Endometrium (tissue), 2 donors: ENCODE measurements at regions not wholly inside any gene's neighbourhood (a gene's known extent, or its start where the extent isn't known, plus 50 kb on each side); places are given as distances from the start of the nearest gene placed in this dataset.

Experiments used
- FAIRE-seq: peaks from 2 replicates; lab custom pipeline; 2012; peaks lifted over from hg19 to GRCh38; lab: Jason Lieb, UNC
- donor health status: control.
- donor health status: control.

DNA sequence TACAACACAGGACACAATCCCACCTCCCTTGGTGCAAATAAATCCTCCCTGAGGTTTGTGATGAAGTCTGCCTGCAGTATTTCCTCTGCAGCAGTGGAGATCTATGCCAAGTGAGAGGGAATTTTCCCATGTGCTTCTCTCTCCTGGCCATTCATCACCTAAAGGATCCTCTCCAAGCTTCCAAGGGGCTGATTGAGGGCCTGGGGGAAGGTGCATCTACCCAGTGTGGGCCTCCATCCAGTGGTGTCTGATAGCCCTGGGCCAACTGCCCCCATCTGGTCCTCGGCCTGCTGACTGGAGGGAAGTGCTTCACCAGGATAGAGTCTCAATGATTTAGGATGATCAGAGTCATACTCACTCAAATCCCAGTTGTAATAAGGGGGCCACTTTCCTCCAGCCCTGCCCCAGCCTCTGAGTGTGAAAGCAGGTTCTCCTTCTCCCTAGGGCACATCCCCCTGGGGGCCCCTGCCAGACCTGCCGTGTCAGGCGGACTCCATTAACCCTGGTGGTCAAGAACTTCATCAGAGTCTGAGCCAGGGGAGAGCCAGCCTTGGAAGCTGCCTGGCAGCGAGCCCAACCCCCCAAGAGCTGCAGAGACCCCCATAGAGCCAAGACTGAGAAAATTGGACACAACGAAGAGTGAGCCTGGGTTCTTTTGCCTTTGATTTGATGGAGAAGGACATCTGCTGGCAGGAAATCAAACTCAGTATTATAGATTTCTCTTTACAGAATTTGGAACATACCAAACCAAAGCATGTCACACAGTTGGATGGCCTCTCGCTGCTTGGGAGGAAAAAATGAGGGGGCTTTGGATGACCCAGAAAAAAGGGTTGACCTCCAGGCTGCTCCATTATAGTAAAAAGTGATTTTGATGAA is 509.6 kb downstream of the CMPK2 start:
- no peak for FAIRE-seq

DNA sequence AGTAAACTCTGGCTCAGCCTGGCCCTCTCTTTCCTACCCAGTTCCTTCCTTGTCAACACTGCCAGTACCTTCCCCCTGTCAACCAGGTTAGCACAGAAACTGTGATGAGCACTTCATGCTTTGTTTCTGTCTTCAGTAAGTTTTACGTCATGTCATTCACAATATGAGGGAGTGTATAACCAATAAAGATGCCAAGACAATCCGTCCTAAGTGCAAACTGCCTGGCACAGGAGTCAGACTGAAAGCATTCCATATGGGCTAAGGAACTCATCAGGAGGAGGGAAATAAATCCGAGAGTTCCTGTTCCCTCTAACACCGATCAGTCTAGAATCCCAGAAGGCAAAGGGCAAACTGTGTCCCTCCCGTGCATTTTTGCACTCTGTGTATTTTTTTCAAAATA is 507.2 kb downstream of the CMPK2 start:
- FAIRE-seq = no peak

DNA sequence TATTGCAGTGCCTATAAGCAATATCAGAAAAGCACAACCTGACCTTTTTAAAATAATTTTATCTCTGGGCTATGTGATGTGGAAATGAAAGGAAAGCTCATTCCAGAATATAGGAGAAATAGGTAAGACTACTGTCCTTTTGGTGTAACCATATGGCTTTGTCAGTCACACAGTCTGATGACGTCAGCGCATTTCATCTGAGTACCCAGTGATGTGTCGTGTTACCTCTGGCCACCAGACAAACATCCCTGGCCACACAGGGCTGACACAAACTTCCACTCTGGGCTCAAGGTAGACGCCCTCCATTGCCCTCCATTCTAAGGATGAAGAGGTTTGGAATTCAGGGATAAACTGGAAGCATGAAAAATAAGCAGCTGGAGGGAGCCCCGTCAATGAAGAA is 506.7 kb downstream of the CMPK2 start:
- FAIRE-seq = no peak

DNA sequence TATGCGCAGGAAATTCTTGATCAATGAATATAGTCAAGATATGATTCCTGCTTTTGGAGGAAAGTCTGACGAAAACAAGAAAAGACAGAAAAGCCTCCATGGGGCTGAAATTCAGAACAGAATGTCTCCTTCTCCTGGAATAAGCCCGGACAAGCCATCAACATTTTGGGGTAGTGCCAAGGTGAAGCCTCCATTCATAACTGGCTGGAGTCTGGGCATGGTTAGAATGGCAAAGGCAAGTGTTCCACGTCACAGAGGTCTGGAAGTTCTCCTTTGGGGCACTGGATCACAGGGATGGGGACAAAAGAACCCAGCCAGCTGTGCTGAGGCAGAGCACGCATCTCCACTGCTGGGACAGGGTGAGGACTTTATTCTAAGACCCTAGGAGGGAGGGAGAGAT is 505.7 kb downstream of the CMPK2 start:
- FAIRE-seq = no peak

DNA sequence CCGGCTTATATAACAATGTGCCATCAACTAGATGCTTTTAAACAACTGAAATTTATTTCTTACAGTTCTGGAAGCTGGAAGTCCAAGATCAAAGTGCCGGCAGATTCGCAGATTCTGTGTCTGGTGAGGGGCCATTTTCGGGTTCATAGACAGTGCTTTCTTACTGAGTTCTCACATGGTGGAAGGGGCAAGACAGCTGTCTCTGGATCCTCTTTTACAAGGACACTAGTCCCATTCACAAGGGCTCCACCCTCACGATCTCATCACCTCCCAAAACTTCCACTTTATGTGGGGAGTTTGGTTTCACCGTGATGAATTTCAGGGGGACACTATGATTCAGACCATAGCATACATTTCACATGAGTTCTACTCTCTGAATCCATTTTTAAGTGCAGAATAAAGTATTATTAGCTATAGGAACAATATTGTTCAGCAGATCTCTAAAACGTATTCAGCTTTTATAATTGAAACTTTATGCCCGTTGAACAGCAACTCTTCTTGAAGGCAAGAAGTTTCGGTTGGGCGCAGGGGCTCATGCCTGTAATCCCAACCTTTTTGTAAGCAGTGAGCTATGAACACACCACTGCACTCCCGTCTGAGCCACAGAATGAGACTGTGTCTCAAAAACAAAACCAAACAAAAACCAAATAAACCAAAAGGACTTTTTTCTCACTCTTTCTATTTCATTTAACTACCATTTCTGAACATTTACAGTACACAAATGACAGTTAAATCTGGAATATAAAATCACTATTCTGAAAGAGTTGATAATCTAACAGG is 502.8 kb downstream of the CMPK2 start:
- no peak for FAIRE-seq

DNA sequence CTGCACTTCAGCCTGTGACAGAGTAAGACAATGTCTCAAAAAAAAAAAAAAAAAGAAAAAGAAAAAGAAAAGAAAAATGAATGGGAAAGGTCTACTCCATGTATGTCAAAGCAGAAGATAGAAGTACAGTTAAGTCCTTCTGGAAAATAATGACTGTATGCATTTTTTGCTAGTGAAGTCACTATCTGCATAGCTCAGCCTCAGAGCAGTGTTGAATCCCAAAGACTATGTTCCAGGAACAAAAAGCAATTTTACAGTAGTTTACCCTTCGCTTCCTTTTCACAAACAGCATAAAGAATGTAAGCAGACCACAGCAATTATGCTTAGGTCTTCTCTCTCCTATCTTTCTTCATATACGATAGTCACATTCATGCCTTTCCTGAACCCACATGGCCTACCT is 497.4 kb downstream of the CMPK2 start:
- FAIRE-seq = no peak

DNA sequence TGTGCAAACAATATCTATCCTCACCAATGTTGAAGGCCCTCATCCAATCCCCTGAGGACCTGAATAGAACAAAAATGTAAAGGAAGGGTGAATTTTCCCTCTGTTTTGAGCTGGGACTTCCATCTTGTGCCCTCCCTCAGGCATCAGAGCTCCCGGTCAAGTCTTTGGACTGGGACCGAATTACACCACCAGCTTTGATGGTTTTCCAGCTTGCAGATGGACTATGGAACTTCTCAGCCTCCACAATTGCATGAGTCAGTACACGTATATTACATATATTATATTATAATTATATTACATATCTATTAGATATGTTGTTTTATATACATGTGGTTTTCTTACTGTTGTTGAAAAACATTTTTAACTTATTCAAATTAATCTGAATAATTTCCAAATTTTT is 496.4 kb downstream of the CMPK2 start:
- no peak for FAIRE-seq

DNA sequence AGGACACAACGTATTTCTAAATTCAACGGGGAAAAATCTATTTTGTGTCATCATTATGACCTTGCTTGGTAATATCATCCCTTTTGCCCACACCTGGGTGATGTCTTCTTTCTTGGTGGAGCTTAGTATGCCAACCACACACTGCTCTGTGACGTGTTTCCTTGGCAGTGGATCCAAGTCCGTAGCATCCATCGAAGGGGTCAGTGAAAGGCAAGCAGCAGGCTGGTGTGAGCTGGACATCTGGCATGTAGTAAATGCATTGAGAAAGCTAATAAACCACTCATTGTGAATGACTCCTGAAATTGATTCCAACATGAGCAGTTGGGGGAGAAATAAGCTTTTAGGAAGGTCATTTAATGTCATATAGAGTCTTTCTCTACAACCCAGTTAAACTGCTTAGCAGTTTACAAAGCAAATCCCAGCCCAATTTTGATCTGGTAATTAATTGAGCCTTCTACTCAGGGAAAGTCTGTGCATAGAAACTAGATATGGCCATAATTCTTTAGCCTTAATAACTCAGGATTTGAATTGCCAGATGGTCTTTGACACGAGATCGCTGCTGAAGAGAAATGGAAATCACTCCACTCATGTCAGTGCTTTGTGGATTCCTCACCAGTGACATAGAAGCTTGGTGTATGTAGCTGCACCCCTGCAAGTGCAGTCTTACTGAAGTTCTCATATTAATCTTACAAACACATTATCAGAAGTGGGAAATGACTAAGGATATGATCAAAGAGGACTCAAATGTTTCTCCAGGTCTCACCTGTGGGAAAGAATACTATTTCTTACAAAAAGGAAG is 494.8 kb downstream of the CMPK2 start:
- no peak for FAIRE-seq

DNA sequence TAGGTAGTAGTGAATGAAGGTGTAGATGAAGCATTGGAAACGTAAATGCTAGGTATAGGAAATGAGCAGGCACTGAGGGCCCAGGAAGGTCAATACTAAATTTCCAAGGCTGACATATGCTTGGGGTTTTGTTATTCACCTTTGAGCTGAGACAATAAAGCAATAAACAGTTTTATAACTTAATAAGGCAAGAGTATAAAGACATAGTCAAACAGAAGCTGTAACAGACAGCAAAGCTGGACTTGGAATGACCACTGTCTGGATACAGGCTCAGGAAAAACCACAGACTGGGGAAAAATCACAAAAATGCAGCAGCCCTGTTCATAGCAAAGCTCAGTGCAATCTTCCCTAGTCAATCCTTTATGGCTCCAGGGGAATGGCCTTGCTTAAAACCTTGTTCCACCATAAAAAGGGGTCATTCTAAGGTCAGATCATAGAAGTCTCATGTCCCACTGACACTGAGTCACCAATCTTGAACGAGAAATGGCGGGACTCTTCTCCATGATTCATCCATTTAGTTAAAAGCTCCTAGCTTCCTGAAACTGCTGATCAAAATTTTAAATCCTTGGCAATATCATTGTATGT is 493.3 kb downstream of the CMPK2 start:
- FAIRE-seq = no peak

DNA sequence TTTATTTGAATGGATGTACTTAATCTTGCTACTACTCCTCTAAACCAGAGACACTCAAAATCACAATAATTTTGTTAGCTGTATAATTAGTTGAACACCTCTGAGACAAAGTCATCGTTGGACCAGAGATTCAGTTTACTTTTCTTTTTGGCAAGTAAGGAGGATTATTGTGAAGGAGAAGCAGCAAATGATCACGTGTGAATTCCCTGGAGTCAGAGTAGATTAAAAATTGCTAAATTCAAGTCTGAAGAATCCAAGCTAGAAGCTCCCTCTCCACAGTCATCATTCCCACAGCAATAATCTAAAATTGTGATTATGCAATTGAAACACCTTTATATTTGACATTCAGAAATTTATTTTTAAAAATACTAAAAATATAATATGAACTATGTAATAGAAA is 484.4 kb downstream of the CMPK2 start:
- FAIRE-seq = no peak

DNA sequence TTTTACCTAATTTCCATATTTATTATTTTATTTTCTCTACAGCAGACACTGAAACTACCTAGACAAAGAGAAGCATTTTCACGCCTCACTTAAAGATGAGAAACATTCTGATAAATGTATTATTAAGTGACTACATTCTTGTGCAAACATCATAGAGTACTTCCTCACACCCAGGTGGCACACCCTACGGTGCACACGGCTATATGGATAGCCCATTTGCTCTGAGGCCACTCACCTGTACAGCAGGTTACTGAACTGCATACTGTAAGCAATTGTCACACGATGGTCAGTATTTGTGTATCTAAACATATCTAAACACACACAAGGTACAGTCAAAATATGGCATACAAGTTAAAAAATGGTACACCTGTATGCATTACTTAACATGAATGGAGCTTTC is 481.4 kb downstream of the CMPK2 start:
- no peak for FAIRE-seq

DNA sequence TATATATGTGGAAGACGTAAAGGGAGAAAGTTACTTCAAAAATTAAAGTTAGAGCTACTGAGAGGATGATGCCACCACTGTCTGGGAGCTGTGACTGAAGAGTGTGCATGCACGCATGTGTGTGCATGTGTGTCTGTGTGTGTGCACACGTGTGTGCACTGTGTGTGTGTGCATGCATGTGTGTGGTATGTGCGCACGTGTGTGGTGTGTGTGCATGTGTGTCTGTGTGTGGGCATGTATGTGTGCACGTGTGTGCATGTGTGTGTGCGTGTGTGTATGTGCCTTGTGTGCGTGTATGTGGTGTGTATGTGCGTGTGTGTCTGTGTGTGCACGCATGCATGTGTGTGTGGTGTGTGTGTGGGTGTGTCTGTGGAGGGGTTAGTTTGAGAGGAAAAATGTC is 473.4 kb downstream of the CMPK2 start:
- no peak for FAIRE-seq

DNA sequence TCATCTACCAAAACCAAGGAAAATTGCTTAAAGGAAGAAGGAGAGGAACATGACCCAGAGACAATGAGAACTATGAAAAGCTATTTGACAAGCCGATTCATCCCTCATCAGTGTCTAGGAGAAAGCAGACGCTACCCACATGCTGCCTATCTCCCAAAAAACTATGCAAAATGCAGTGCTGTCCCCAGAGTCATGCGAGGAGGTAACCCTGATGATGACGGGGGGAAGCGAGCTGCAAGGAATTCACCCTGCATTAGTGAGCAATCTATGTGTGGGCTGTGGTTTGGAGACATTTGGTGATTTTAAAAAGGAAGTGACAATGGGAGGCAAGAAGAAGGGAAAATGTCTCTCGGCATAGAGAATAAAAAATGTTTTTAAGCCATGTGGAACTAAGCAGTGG is 472.7 kb downstream of the CMPK2 start:
- FAIRE-seq = no peak

DNA sequence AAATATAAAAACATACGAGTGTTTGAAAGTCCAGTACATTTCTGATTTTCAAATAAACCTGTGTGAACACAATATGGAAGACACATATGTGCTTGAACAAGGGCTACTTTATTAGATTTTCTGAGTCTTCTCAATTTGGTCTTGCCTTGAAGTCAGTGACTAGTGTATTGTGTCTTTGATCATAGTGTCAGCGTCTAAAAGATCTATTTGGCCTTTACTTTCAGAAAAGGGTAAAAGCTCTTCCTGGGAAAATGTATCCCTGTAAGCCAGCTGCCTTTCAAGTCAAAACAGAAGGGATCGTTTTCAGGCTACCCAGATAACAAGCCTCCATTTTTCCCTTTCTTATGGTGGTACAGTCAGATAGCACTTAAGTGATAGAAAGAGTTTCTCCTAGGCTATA is 471.9 kb downstream of the CMPK2 start:
- no peak for FAIRE-seq

DNA sequence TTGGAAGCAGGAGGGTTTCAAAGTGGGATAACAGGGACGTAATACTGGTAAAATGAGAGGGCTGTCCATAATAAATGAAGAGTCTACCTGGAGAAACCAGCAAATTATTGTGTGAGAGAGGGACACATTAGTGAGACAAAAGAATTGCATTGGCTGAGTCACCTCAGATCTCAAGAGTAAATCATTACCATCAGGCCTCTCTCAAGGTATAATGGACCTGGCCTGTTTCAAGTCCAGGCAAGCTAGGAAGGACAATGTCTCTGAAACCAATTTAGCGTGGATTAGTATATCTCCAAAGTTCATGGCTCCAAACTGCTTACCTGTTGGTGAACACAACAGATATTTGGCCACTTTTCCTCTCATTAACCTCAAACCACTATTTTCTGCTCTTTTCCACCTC is 471.4 kb downstream of the CMPK2 start:
- FAIRE-seq = no peak

DNA sequence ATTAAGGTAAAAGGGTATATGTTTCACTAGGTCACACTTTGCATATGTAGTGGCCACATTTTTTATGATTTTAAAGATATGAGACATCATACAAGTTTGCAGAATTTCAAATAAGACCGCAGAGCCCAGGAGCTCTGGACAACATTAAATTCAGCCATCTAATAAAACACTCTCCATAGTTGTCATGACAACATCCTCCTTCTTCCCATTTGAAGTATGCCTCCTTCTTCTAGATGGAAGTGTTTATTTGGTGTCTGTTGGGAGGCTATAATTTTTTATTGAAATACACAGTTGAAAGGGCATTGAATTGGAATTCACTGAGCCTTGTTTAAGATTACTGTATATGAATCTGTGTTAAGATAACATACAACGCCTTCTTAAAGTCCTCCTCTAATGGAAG is 467.3 kb downstream of the CMPK2 start:
- FAIRE-seq = no peak

DNA sequence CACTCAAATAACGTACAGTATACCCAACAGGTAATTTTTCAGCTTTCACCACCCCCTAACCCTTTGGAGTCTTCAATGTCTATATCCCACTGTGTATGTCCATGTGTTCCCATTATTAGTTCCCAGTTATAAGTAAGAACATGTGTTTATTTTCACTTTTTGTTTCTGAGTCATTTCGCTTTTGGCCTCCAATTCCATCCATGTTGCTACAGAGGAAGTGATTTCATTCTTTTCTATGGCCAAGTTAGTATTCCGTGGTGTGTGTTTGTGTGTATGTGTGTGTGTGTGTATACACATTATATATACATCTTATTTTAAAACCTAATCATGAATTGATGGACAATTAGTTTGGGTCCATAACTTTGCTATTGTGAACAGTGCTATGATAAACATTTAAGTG is 464.4 kb downstream of the CMPK2 start:
- no peak for FAIRE-seq

DNA sequence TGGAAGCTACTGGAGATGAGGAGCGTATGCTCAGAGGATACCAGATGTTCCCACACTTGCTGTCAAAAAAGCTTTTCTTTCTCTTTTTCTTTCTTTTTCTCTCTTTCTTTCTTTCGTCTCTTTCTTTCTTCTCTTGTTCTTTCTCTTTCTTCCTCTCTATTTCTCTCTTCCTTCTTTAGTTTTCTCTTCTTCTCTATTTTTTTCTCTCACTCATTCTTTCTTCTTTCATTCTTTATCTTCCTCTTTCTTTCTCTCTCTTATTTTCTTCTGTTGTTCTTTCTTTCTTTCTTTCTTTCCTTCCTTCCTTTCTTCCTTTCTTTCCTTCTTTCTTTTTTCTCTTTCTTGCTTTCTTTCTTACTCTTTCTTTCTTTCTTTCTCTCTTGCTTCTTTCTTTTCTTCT is 457.6 kb downstream of the CMPK2 start:
- FAIRE-seq = no peak

DNA sequence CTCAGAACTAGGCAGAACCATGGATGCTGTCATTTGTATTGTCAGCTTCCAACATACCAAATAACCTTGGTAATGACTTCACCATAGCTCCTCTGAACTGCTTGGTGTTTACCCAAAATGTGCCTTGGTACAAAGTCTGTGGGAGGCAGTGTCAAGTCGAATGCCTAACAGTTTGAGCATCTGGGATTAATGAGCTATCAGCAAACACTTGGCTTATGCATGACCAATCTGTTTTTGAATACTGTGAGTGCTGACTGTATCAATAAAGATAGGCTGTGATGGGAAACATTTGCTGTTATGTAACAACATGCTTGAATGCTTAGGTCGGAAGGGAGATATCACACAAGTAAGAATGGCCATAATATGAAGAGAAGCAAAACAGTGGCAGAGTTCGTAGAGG is 455.4 kb downstream of the CMPK2 start:
- FAIRE-seq = no peak

DNA sequence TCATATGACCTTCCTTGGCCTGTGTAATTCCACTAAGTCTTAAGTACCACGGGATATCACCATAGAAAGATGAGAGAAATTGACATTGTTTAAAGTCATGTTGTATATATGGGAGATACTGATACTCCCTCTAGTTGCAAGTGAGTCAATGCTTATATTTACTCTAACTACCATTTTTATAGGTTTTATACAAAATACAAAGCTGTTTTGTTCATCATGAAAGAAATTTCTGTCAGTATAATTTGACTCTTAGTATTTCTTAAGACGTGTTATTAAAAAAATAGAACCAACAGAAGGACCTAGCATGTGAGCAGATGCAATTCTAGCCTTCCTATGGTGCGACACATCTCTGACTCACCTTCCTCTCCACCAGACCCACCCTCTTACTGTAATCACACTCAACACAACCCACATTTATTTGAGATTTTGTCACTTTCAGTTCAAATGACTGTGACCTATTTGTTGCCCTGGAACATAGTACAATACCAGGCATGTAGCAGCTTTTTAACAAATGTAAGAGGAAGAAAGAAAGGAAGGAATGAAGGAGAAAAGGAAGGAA is 453.1 kb downstream of the CMPK2 start:
- FAIRE-seq = no peak

DNA sequence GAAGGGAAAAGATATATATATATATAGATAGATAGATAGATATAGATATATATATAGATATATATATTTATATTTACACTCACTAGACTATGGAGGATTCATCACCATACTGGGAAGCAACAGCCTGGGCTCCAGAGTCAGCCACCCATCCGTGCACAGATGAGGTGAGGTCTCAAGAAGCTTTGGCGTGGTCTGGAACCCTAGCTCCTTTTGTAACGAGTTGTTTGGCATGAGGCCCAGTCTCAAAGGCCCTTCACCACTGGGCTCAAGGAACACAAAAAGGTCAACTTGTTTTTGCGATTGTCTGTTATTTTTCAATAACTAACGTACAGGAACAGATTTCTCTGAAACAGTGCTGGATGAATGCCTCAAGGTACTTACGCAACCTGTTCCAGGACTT is 448.7 kb downstream of the CMPK2 start:
- no peak for FAIRE-seq

DNA sequence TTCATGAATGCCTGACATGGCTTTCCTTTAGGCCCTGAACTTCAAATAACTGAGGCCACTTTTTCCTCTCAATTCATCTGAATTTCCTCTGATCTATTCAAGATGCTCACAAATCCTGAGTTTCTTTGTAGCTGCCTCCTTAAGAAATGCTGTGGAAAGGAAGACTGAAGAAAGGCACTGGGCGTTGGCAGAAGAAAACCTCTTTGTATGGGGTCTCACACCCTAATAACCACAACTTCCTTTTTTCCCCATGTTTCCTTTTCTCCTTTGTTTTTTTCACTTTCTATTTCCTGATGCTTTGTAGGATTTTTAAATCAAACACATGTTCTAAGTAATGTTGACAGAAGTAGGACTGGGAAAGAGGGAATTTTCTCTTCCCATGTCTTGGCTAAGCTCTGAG is 447.4 kb downstream of the CMPK2 start:
- no peak for FAIRE-seq
